HepG2 (cell line): ENCODE measurements at regions not wholly inside any gene's neighbourhood (a gene's known extent, or its start where the extent isn't known, plus 50 kb on each side); places are given as distances from the start of the nearest gene placed in this dataset.

Source experiments
- ATAC-seq: fragments of 200-7000 bp; cut with Tn5 transposase; 3 replicates; pipeline ENCODE4 v1.9.1; 2020; ENCODE audit warnings: mild to moderate bottlenecking, moderate library complexity
- BruUV-seq: library from RNA; stranded (reverse); fragments of 400-500 nt; replicated peaks from 2 replicates; lab custom pipeline; 2021; lab: Mats Ljungman, UMichigan
- CTCF ChIA-PET: fragments of 300-600 bp; formaldehyde crosslinking; extraction: SDS; loops from one replicate; lab custom pipeline; 2021; ENCODE audit warnings: low total read pairs, inconsistent platforms, low intra/inter-chr PET ratio; lab: Yijun Ruan, JAX
- POLR2A ChIA-PET: fragments of 350-600 bp; sonication (Branson Sonifier 250); formaldehyde crosslinking; loops from one replicate; lab custom pipeline; 2020; ENCODE audit warnings: antibody characterized with exemption, inconsistent platforms; lab: Yijun Ruan, JAX
- DNase-seq: peaks from one replicate; pipeline ENCODE4 v3.0.0-alpha.2; 2015; ENCODE audit warnings: low spot score
- FAIRE-seq: peaks from 3 replicates; lab custom pipeline; 2011; peaks lifted over from hg19 to GRCh38; lab: Jason Lieb, UNC
- H2AFZ ChIP-seq: one replicate; pipeline ENCODE4 v1.6.1; 2011; ENCODE audit warnings: low read length, inconsistent platforms
- H3K27ac ChIP-seq: fragments of 300-600 bp; 3 replicates; pipeline ENCODE4 v1.8.0; 2011; ENCODE audit warnings: mixed run types, mild to moderate bottlenecking, mixed read lengths, low read length, inconsistent platforms; ENCODE audit not compliant: insufficient read depth; ENCODE audit errors: extremely low read length
- H3K27me3 ChIP-seq, 2 experiments: fragments of 200-600 bp in 1 of 2; 2 replicates in 1 of 2; 3 replicates in 1 of 2; pipeline versions ENCODE4 v1.6.0 to v1.8.0; 2011; ENCODE audit warnings: low read length in 2 of 2, mild to moderate bottlenecking in 2 of 2, moderate library complexity in 2 of 2, inconsistent platforms in 1 of 2; ENCODE audit not compliant: insufficient read depth in 2 of 2, control insufficient read depth in 1 of 2
- H3K36me3 ChIP-seq, 2 experiments: fragments of 200-600 bp in 1 of 2; replicated peaks in 1 of 2; 2 replicates in 1 of 2; 3 replicates in 1 of 2; pipeline versions ENCODE4 v1.5.1 to v1.8.0; 2011; ENCODE audit warnings: low read length in 2 of 2, inconsistent platforms in 1 of 2; ENCODE audit not compliant: insufficient read depth in 2 of 2, control insufficient read depth in 1 of 2
- H3K4me1 ChIP-seq: 2 replicates; pipeline ENCODE4 v1.5.1; 2012; ENCODE audit warnings: low read length, inconsistent platforms; ENCODE audit not compliant: insufficient read depth
- H3K4me2 ChIP-seq: 2 replicates; pipeline ENCODE4 v1.6.0; 2011; ENCODE audit warnings: low read depth, low read length, inconsistent platforms
- H3K4me3 ChIP-seq, 3 experiments: fragments of 200-600 bp in 1 of 3; sonication (generic), shearing (Covaris generic) in 1 of 3; replicated peaks in 1 of 3; 2 replicates each; pipeline ENCODE4 v1.5.1; 2011 to 2016; ENCODE audit warnings: low read length in 3 of 3, inconsistent platforms in 2 of 3, low read depth in 2 of 3, mild to moderate bottlenecking in 2 of 3, control low read depth in 1 of 3, mixed read lengths in 1 of 3; ENCODE audit not compliant: insufficient read depth in 1 of 3
- H3K79me2 ChIP-seq: one replicate; pipeline ENCODE4 v1.6.1; 2011; ENCODE audit warnings: low read length, inconsistent platforms; ENCODE audit not compliant: insufficient read depth
- H3K9ac ChIP-seq: 2 replicates; pipeline ENCODE4 v1.6.0; 2011; ENCODE audit warnings: mild to moderate bottlenecking, low read depth, low read length, inconsistent platforms; ENCODE audit not compliant: insufficient read depth
- H3K9me3 ChIP-seq: 2 replicates; pipeline ENCODE4 v1.5.1; 2012; ENCODE audit warnings: mild to moderate bottlenecking, low read length
- H4K20me1 ChIP-seq: 2 replicates; pipeline ENCODE4 v1.6.0; 2011; ENCODE audit warnings: inconsistent platforms, mild to moderate bottlenecking, low read length, moderate library complexity; ENCODE audit not compliant: insufficient read depth
- FOXA3 ChIP-seq: IDR thresholded peaks from 2 replicates; pipeline ENCODE4 v1.6.1; 2016; ENCODE audit warnings: missing genetic modification reagents, missing compliant biosample characterization
- GABPA ChIP-seq, 2 experiments: IDR thresholded peaks; 2 replicates each; pipeline ENCODE4 v1.6.1; 2011 to 2016; ENCODE audit warnings: low read depth in 2 of 2, low read length in 1 of 2, missing biosample characterization in 1 of 2, missing genetic modification characterization in 1 of 2
- HBP1 ChIP-seq: IDR thresholded peaks from 2 replicates; pipeline ENCODE4 v1.6.1; 2016; ENCODE audit warnings: low read depth, control low read depth
- KLF15 ChIP-seq: sonication (generic); formaldehyde crosslinking; IDR thresholded peaks from 2 replicates; pipeline ENCODE4 v1.8.1; 2023; ENCODE audit warnings: borderline replicate concordance, mild to moderate bottlenecking, inconsistent platforms, missing genetic modification reagents, mixed read lengths
- MAZ ChIP-seq, 2 experiments: sonication (generic) in 1 of 2; formaldehyde crosslinking in 1 of 2; IDR thresholded peaks; 2 replicates each; pipeline versions ENCODE4 v1.5.0 to v1.6.1; 2012 to 2020; ENCODE audit warnings: low read depth in 2 of 2, mild to moderate bottlenecking in 2 of 2, borderline replicate concordance in 1 of 2, improper control_type of control experiment in 1 of 2, low read length in 1 of 2, missing genetic modification reagents in 1 of 2, moderate library complexity in 1 of 2
- PAWR ChIP-seq: sonication (generic); formaldehyde crosslinking; IDR thresholded peaks from 2 replicates; pipeline ENCODE4 v1.4.0; 2020; ENCODE audit warnings: missing genetic modification reagents, mild to moderate bottlenecking, borderline replicate concordance
- SNRNP70 ChIP-seq: fragments of 200-400 bp; formaldehyde crosslinking; IDR thresholded peaks from 2 replicates; pipeline ENCODE4 v1.6.1; 2017; ENCODE audit warnings: mild to moderate bottlenecking, low read depth, low read length, moderate library complexity
- ZFP62 ChIP-seq: sonication (generic); formaldehyde crosslinking; IDR thresholded peaks from 2 replicates; pipeline ENCODE4 v1.4.0; 2020; ENCODE audit warnings: missing genetic modification reagents
- ZNF407 ChIP-seq: sonication (generic); formaldehyde crosslinking; IDR thresholded peaks from one replicate; pipeline ENCODE4 v1.5.1; 2020; ENCODE audit warnings: mild to moderate bottlenecking, missing genetic modification reagents; ENCODE audit errors: not compliant biosample characterization
- WGBS: methylation state at CpG from one replicate; pipeline ENCODE4 v1.1.6; 2017; ENCODE audit warnings: low lambda C conversion rate; 5-methylcytosine and 5-hydroxymethylcytosine counted together
- in situ Hi-C: cut with HindIII; loops from 2 replicates; pipeline ENCODE4 v1.10.0; 2017; ENCODE audit warnings: low pct_unique_long_range_greater_than_20kb; ENCODE audit not compliant: extremely low pct_ligation_motif_present
- intact Hi-C: fragments of 100-400 bp; cut with micrococcal nuclease; formaldehyde crosslinking; loops from one replicate; pipeline ENCODE4 v1.10.0; 2022; ENCODE audit not compliant: unreplicated experiment
- TF ChIP-seq, protein P1 (sequence below): sonication (generic); formaldehyde crosslinking; conservative IDR thresholded peaks from 2 replicates; pipeline ENCODE4 v1.8.0; 2022; ENCODE audit warnings: mild to moderate bottlenecking, moderate library complexity, missing genetic modification reagents
- TF ChIP-seq, protein P2 (sequence below): sonication (generic); formaldehyde crosslinking; conservative IDR thresholded peaks from 2 replicates; pipeline ENCODE4 v1.5.0; 2020; ENCODE audit warnings: missing genetic modification reagents

- Histone ChIP-seq H3K27ac (no peak overlapping the region), H4K20me1 (no peaks in the 10 kb centered on the region), H2AFZ (no peak overlapping the region), H3K27me3 (no peaks in the 10 kb centered on the region), H3K9me3 (peaks cover 59% of the 10 kb centered on the region), H3K36me3 (no peaks in the 10 kb centered on the region), H3K4me2 (no peak overlapping the region), H3K9ac (no peak overlapping the region), H3K79me2 (no peaks in the 10 kb centered on the region), H3K4me3 (no peak overlapping the region), H3K4me1 (no peaks in the 10 kb centered on the region)
- BruUV-seq: no TSS peak
- no peak for ATAC-seq
- 13% methylated on average over 3 of the region's 3 CpGs for WGBS
- intact Hi-C loops (no loop called here), in situ Hi-C loops (no loop called here)
- ChIA-PET POLR2A (no interaction called here), CTCF (no interaction called here)
- FAIRE-seq: no peak
- no peak for DNase-seq
- TF ChIP-seq, protein P1, sequence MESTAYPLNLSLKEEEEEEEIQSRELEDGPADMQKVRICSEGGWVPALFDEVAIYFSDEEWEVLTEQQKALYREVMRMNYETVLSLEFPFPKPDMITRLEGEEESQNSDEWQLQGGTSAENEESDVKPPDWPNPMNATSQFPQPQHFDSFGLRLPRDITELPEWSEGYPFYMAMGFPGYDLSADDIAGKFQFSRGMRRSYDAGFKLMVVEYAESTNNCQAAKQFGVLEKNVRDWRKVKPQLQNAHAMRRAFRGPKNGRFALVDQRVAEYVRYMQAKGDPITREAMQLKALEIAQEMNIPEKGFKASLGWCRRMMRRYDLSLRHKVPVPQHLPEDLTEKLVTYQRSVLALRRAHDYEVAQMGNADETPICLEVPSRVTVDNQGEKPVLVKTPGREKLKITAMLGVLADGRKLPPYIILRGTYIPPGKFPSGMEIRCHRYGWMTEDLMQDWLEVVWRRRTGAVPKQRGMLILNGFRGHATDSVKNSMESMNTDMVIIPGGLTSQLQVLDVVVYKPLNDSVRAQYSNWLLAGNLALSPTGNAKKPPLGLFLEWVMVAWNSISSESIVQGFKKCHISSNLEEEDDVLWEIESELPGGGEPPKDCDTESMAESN (CRISPR knock-in tag): no peak
- TF ChIP-seq MAZ (IDR thresholded peaks at IDR 0.05; ENCODE audit: borderline replicate concordance, low read depth, low read length) (no peak), MAZ (CRISPR knock-in tag; IDR thresholded peaks at IDR 0.05; ENCODE audit: low read depth) (no peak), HBP1 (CRISPR knock-in tag) (no peak), PAWR (CRISPR knock-in tag) (no peak), ZFP62 (no peak), KLF15 (no peak), SNRNP70 (no peak), ZNF407 (CRISPR knock-in tag) (no peak), FOXA3 (CRISPR knock-in tag) (no peak), GABPA (IDR thresholded peaks at IDR 0.05; ENCODE audit: low read depth, low read length) (no peak), GABPA (CRISPR knock-in tag; IDR thresholded peaks at IDR 0.05; ENCODE audit: low read depth) (no peak)
- TF ChIP-seq, protein P2, sequence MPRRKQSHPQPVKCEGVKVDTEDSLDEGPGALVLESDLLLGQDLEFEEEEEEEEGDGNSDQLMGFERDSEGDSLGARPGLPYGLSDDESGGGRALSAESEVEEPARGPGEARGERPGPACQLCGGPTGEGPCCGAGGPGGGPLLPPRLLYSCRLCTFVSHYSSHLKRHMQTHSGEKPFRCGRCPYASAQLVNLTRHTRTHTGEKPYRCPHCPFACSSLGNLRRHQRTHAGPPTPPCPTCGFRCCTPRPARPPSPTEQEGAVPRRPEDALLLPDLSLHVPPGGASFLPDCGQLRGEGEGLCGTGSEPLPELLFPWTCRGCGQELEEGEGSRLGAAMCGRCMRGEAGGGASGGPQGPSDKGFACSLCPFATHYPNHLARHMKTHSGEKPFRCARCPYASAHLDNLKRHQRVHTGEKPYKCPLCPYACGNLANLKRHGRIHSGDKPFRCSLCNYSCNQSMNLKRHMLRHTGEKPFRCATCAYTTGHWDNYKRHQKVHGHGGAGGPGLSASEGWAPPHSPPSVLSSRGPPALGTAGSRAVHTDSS (CRISPR knock-in tag): no peak
Observed at GRCh38 chr7:145152589-145152988, 316.7 kb upstream of the TPK1 start.
